A673 (cell line): ENCODE measurements at regions not wholly inside any gene's neighbourhood (a gene's known extent, or its start where the extent isn't known, plus 50 kb on each side); places are given as distances from the start of the nearest gene placed in this dataset.

ENCODE experiments used
- CTCF ChIP-seq: fragments of 300-800, 200-600 bp; sonication (generic); conservative IDR thresholded peaks from 2 replicates; pipeline ENCODE4 v1.5.1; 2017; ENCODE audit warnings: low read depth, mild to moderate bottlenecking, antibody characterized with exemption, low read length, moderate library complexity, mixed read lengths
- EZH2 ChIP-seq: fragments of 200-600 bp; sonication (generic); IDR thresholded peaks from 2 replicates; pipeline ENCODE4 v1.6.1; 2017; ENCODE audit warnings: borderline replicate concordance, low read depth, mild to moderate bottlenecking, mixed read lengths, antibody characterized with exemption, low read length; ENCODE audit not compliant: poor library complexity, severe bottlenecking

GRCh38 chr18:10295751-10296150 lies 158.7 kb upstream of the APCDD1 start:
- TF ChIP-seq EZH2 (no peak), CTCF (no peak)
